ENCODE measurements at regions not wholly inside any gene's neighbourhood (a gene's known extent, or its start where the extent isn't known, plus 50 kb on each side); places are given as distances from the start of the nearest gene placed in this dataset.

GRCh38 chr16:64304396-64304795 is 817.5 kb downstream of the CDH11 start:
- TF ChIP-seq REST (IDR thresholded peaks at IDR 0.05; ENCODE audit: insufficient read depth in 1 of 2, low read depth in 2 of 2, low read length in 1 of 2) (no peak), CTCF (IDR thresholded peaks at IDR 0.05) (no peak), POLR2AphosphoS5 (IDR thresholded peaks at IDR 0.05; ENCODE audit: low read depth, low read length) (no peak)
